ENCODE measurements at regions not wholly inside any gene's neighbourhood (a gene's known extent, or its start where the extent isn't known, plus 50 kb on each side); places are given as distances from the start of the nearest gene placed in this dataset.

DNA sequence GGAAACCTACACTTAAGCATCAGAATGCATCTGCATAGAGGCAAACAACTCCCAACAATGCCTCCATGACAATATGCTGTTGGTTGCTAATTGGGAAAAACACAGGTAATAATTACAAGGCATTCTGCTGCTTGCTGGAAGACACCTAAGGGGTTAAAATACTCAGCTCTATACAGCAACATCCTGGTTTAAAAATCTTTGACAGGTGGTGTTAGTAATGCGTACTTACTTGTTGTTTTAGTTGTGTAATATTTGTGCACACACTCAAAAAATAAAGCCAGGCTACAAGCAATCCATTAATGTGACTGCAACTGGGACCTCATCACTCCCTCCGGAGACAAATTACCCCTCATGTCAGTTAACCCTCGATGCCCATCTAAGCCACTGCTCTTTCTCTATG, 126.3 kb upstream of the ELL2 start:
- TF ChIP-seq, protein P1, sequence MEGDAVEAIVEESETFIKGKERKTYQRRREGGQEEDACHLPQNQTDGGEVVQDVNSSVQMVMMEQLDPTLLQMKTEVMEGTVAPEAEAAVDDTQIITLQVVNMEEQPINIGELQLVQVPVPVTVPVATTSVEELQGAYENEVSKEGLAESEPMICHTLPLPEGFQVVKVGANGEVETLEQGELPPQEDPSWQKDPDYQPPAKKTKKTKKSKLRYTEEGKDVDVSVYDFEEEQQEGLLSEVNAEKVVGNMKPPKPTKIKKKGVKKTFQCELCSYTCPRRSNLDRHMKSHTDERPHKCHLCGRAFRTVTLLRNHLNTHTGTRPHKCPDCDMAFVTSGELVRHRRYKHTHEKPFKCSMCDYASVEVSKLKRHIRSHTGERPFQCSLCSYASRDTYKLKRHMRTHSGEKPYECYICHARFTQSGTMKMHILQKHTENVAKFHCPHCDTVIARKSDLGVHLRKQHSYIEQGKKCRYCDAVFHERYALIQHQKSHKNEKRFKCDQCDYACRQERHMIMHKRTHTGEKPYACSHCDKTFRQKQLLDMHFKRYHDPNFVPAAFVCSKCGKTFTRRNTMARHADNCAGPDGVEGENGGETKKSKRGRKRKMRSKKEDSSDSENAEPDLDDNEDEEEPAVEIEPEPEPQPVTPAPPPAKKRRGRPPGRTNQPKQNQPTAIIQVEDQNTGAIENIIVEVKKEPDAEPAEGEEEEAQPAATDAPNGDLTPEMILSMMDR (IDR thresholded peaks at IDR 0.05) = no peak
- TF ChIP-seq POLR2AphosphoS5 (IDR thresholded peaks at IDR 0.05) = no peak

Measured in stomach (tissue), 4 donors.